ENCODE measurements at regions not wholly inside any gene's neighbourhood (a gene's known extent, or its start where the extent isn't known, plus 50 kb on each side); places are given as distances from the start of the nearest gene placed in this dataset.

DNA sequence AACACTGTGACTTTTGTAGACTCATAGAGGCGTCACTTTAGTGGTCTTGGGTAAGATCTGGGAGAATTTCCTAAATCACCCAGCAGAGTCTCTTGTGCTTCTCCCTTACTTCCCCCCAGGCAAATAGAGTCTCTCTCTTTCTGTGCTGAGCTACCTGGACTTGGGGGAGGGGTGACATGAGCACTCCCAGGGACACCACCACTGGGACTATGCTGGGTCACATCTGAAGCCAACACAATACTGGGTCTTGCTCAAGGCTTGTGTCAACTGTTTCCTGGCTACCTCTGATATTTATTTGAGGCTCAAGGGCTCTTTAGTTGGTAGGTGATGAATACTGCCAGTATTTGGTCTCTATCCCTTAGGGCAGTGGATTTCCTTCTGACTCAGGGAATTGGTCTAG is 214.6 kb upstream of the TPK1 start:
- Histone ChIP-seq H3K4me1 (no peaks in the 10 kb centered on the region), H3K9me3 (no peaks in the 10 kb centered on the region), H3K27me3 (no peaks in the 10 kb centered on the region), H3K27ac (no peak overlapping the region), H3K4me3 (no peak overlapping the region), H3K36me3 (no peaks in the 10 kb centered on the region)
- no peak for DNase-seq
- intact Hi-C loops (cut with DNase I), result no loop called here
- TF ChIP-seq, protein P1, sequence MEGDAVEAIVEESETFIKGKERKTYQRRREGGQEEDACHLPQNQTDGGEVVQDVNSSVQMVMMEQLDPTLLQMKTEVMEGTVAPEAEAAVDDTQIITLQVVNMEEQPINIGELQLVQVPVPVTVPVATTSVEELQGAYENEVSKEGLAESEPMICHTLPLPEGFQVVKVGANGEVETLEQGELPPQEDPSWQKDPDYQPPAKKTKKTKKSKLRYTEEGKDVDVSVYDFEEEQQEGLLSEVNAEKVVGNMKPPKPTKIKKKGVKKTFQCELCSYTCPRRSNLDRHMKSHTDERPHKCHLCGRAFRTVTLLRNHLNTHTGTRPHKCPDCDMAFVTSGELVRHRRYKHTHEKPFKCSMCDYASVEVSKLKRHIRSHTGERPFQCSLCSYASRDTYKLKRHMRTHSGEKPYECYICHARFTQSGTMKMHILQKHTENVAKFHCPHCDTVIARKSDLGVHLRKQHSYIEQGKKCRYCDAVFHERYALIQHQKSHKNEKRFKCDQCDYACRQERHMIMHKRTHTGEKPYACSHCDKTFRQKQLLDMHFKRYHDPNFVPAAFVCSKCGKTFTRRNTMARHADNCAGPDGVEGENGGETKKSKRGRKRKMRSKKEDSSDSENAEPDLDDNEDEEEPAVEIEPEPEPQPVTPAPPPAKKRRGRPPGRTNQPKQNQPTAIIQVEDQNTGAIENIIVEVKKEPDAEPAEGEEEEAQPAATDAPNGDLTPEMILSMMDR (IDR thresholded peaks at IDR 0.05), result no peak
- ATAC-seq, result peak; percentile 52

DNA sequence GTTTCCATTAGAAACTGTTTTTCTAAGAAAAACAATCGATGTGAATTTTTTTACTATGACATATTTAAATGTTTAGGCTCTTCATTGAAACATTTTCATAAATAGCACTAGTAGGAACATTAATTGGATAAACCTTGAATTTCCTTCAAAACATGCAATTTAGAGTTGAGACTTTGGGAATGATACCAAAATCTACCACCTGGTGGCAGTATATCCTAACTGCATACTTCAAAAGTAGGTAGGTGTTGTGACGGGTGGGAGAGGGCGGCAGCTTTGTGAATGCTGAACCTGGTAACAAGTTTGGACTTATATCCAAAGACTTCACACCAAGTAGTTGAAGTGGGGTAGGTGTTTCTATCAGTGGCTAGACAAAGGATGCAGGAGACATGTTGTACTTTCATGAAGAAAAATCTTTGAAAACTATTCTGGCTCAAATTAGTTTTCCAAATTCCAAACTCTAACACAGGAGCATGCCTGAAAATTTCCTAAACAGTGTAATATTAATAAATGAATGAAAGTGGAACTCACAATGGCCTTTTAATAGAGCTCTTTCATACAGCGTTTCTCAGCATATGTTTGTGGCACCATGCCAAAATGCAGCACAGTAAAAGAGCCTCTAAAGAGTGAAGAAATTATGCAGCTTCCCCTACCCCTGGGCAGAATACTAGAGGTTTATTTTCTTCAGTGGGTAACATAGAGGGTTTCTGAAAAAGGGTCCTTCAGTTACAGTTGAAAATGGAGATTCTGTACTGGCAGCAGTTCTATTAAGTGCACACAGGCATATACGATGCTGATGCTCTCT is 201.0 kb upstream of the TPK1 start:
- ATAC-seq, result peak; percentile 77

DNA sequence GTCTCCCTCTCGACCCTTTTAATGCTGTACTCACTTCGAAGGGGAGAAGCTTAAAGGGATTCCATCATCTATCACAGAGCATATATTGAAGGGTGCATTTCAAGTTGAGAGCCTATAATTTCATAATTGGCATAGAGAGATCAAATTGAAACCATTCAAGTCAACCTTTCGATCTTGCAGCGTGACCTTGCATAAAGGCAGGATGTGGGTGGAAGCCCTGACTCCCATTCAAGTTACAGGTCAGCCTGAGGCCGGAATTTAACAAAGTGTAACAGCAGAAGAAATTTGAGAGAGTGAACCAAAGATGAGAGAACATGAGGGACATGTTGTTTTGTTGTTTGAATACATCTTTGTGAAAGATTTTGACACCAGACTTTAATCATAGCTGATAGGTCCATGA is 195.3 kb upstream of the TPK1 start:
- DNase-seq (no peak), ATAC-seq (no peak)
- no peaks in the 10 kb centered on the region for H3K9me3 ChIP-seq
- no peak overlapping the region for H3K4me3 ChIP-seq
- H3K27ac ChIP-seq, result no peak overlapping the region
- H3K27me3 ChIP-seq, result no peaks in the 10 kb centered on the region
- TF ChIP-seq, protein P1 (IDR thresholded peaks at IDR 0.05), result no peak
- H3K36me3 ChIP-seq, result no peaks in the 10 kb centered on the region
- H3K4me1 ChIP-seq, result no peaks in the 10 kb centered on the region
- intact Hi-C loops (cut with DNase I), result no loop called here

More for the DNA sequence above, 201.0 kb upstream of the TPK1 start:
- TF ChIP-seq, protein P1 (IDR thresholded peaks at IDR 0.05), result peak; percentile 79
- Histone ChIP-seq H3K4me3 (no peak overlapping the region), H3K36me3 (no peaks in the 10 kb centered on the region), H3K27ac (no peak overlapping the region), H3K27me3 (no peaks in the 10 kb centered on the region), H3K9me3 (no peaks in the 10 kb centered on the region), H3K4me1 (peaks cover 5% of the 10 kb centered on the region)
- intact Hi-C loops (cut with DNase I), result no loop called here
- peak; percentile 46 for DNase-seq

DNA sequence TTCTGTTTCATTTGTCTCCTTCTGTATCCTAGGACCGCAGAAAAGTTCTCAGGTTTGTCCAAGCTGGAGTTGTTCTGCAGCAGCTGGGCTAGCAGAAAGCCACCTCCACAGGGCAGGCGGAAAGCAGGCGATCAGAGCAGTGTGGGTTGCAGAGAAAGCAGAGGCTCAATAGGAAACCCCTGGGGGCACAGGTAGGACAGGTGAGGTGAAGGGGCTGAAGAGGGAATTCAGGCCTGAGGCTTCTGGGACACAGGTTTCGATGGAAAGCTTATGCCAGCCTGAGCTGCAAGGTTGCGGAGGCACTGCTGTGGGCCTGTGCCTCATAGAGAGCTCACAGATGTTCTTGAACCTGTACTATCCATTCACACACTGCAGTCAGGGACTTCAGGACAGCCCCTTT is 194.9 kb upstream of the TPK1 start:
- no peak overlapping the region for H3K4me3 ChIP-seq
- H3K4me1 ChIP-seq, result no peaks in the 10 kb centered on the region
- no peaks in the 10 kb centered on the region for H3K9me3 ChIP-seq
- TF ChIP-seq, protein P1 (IDR thresholded peaks at IDR 0.05), result no peak
- ATAC-seq (no peak), DNase-seq (no peak)
- H3K27me3 ChIP-seq, result no peaks in the 10 kb centered on the region
- H3K36me3 ChIP-seq, result no peaks in the 10 kb centered on the region
- H3K27ac ChIP-seq, result no peak overlapping the region
- intact Hi-C loops (cut with DNase I), result no loop called here

DNA sequence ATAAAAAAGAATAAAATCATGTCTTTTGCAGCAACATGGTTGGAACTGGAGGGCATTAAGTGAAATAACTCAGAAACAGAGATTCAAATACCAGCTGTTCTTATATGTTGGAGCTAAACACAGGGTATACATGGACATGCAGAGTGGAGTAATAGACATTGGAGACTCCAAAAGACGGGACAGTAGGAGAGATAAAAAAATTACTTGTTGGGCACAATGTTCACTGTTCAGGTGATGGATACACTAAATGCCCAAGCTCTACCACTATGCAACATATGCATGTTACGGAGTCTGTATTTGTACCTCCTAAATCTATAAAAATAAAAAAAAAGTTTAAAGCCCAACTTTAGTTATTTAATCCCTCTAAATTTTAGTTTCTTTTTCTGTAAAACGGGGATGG is 184.6 kb upstream of the TPK1 start:
- H3K36me3 ChIP-seq, result no peaks in the 10 kb centered on the region
- ATAC-seq (no peak), DNase-seq (no peak)
- H3K27me3 ChIP-seq, result no peaks in the 10 kb centered on the region
- TF ChIP-seq, protein P1 (IDR thresholded peaks at IDR 0.05), result no peak
- intact Hi-C loops (cut with DNase I), result no loop called here
- no peaks in the 10 kb centered on the region for H3K9me3 ChIP-seq
- H3K27ac ChIP-seq, result no peak overlapping the region
- no peaks in the 10 kb centered on the region for H3K4me1 ChIP-seq
- no peak overlapping the region for H3K4me3 ChIP-seq

Data from upper lobe of right lung (tissue), 1 donor.